ENCODE measurements at regions not wholly inside any gene's neighbourhood (a gene's known extent, or its start where the extent isn't known, plus 50 kb on each side); places are given as distances from the start of the nearest gene placed in this dataset.

GRCh38 chr3:81980596-81981494 lies 219.4 kb upstream of the GBE1 start:
- Histone ChIP-seq H3K27me3 (no peaks in the 10 kb centered on the region), H3K4me3 (no peak overlapping the region), H3K27ac (no peak overlapping the region), H3K36me3 (no peaks in the 10 kb centered on the region), H3K9me3 (no peaks in the 10 kb centered on the region), H3K4me1 (no peaks in the 10 kb centered on the region)
- DNase-seq = no peak
- intact Hi-C loops (cut with DNase I) = loop anchor here in 1 of 10 donors (10.0 kb wide), 1 partner anchor 144 kb away; no protein-coding TSS in a partner anchor
- TF ChIP-seq POLR2A (IDR thresholded peaks at IDR 0.05) = no peak
- TF ChIP-seq CTCF (IDR thresholded peaks at IDR 0.05) = no peak
- no peak for ATAC-seq
- 86 to 87% (median 87%) methylated on average over 10 of the region's 10 CpGs for WGBS, 4 donors

- ATAC-seq (no peak), DNase-seq (no peak)
- Histone ChIP-seq H3K27me3 (no peaks in the 10 kb centered on the region), H3K9me3 (peaks cover 0 to 6% (median 2%) of the 10 kb centered on the region in 12 donors), H3K36me3 (no peaks in the 10 kb centered on the region), H3K27ac (no peak overlapping the region), H3K4me1 (no peaks in the 10 kb centered on the region), H3K4me3 (no peak overlapping the region)
- TF ChIP-seq POLR2A (IDR thresholded peaks at IDR 0.05) = no peak
- no peak for TF ChIP-seq CTCF (IDR thresholded peaks at IDR 0.05)
- intact Hi-C loops (cut with DNase I) = no loop called here
- WGBS, 4 donors = 38 to 60% (median 55%) methylated on average over 2 of the region's 2 CpGs
Measured at GRCh38 chr3:81974751-81975150, 213.3 kb upstream of the GBE1 start.

GRCh38 chr3:81968658-81969057 lies 207.2 kb upstream of the GBE1 start:
- intact Hi-C loops (cut with DNase I) = no loop called here
- Histone ChIP-seq H3K4me1 (no peaks in the 10 kb centered on the region), H3K4me3 (no peak overlapping the region), H3K27me3 (no peaks in the 10 kb centered on the region), H3K9me3 (peaks cover 0 to 6% (median 2%) of the 10 kb centered on the region in 12 donors), H3K36me3 (no peaks in the 10 kb centered on the region), H3K27ac (no peak overlapping the region)
- DNase-seq (no peak), ATAC-seq (no peak)
- no peak for TF ChIP-seq POLR2A (IDR thresholded peaks at IDR 0.05)
- TF ChIP-seq CTCF (IDR thresholded peaks at IDR 0.05) = no peak
- 53 to 59% (median 53%) methylated on average over 4 of the region's 4 CpGs for WGBS, 4 donors

- H3K27ac ChIP-seq = no peak overlapping the region
- peaks cover 0 to 6% (median 2%) of the 10 kb centered on the region in 12 donors for H3K9me3 ChIP-seq
- no peaks in the 10 kb centered on the region for H3K27me3 ChIP-seq
- no peaks in the 10 kb centered on the region for H3K4me1 ChIP-seq
- no peaks in the 10 kb centered on the region for H3K36me3 ChIP-seq
- TF ChIP-seq POLR2A (IDR thresholded peaks at IDR 0.05) (no peak), CTCF (IDR thresholded peaks at IDR 0.05) (no peak)
- ATAC-seq (no peak), DNase-seq (no peak)
- intact Hi-C loops (cut with DNase I) = no loop called here
- H3K4me3 ChIP-seq = no peak overlapping the region
Measured at GRCh38 chr3:81967393-81967792, 205.9 kb upstream of the GBE1 start.

Data from heart left ventricle (tissue), 16 donors.